Ishikawa (cell line): ENCODE measurements at regions not wholly inside any gene's neighbourhood (a gene's known extent, or its start where the extent isn't known, plus 50 kb on each side); places are given as distances from the start of the nearest gene placed in this dataset.

ENCODE experiments used
- CEBPB ChIP-seq: IDR thresholded peaks from 2 replicates; pipeline ENCODE4 v1.6.1; 2012
- CREB1 ChIP-seq: IDR thresholded peaks from 2 replicates; pipeline ENCODE4 v1.6.1; 2012; ENCODE audit warnings: low read depth
- EGR1 ChIP-seq: IDR thresholded peaks from 2 replicates; pipeline ENCODE4 v1.6.1; 2012
- EP300 ChIP-seq: IDR thresholded peaks from 2 replicates; pipeline ENCODE4 v1.6.1; 2012; ENCODE audit warnings: borderline replicate concordance
- FOXM1 ChIP-seq: IDR thresholded peaks from 2 replicates; pipeline ENCODE4 v1.6.1; 2012; ENCODE audit warnings: low read depth, borderline replicate concordance
- MAX ChIP-seq: IDR thresholded peaks from 2 replicates; pipeline ENCODE4 v1.6.1; 2012
- NFIC ChIP-seq: IDR thresholded peaks from 2 replicates; pipeline ENCODE4 v1.6.1; 2012
- RAD21 ChIP-seq: IDR thresholded peaks from 2 replicates; pipeline ENCODE4 v1.6.1; 2012; ENCODE audit warnings: low read depth
- REST ChIP-seq: IDR thresholded peaks from 2 replicates; pipeline ENCODE4 v1.6.1; 2012; ENCODE audit warnings: low read depth, mild to moderate bottlenecking
- TAF1 ChIP-seq: IDR thresholded peaks from 2 replicates; pipeline ENCODE4 v1.6.1; 2012; ENCODE audit warnings: low read depth, mild to moderate bottlenecking
- TCF12 ChIP-seq: IDR thresholded peaks from 2 replicates; pipeline ENCODE4 v1.6.1; 2012; ENCODE audit warnings: low read depth
- TEAD4 ChIP-seq: IDR thresholded peaks from 2 replicates; pipeline ENCODE4 v1.6.1; 2012
- USF1 ChIP-seq: IDR thresholded peaks from 2 replicates; pipeline ENCODE4 v1.6.1; 2012
- ZBTB7A ChIP-seq: IDR thresholded peaks from 2 replicates; pipeline ENCODE4 v1.6.1; 2012; ENCODE audit warnings: low read depth

- TF ChIP-seq TAF1 (no peak), CEBPB (no peak), RAD21 (no peak), TEAD4 (no peak), REST (no peak), FOXM1 (no peak), USF1 (no peak), CREB1 (no peak), EP300 (no peak), TCF12 (no peak), MAX (no peak), EGR1 (no peak), ZBTB7A (no peak), NFIC (no peak)
Measured at GRCh38 chr16:82419332-82419731, 207.4 kb upstream of the CDH13 start.
